ENCODE measurements at regions not wholly inside any gene's neighbourhood (a gene's known extent, or its start where the extent isn't known, plus 50 kb on each side); places are given as distances from the start of the nearest gene placed in this dataset.

DNA sequence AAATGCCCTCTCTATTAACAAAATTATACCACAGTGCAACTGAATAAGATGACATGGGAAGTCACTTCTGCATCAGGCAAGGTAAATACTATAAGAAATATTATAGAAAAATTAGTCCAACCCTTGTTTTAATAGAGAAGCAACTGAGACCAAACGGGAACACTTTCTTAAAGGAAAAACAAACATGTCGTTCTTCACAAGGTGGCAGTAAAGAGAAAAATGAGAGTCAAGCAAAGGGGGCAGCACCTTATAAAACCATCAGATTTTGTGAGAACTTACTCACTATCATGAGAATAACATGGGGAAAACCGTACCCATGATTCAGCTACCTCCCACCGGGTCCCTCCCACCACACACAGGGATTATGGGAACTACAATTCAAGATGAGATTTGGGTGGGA is 481.7 kb upstream of the CRIM1 start:
- TF ChIP-seq, protein P1, sequence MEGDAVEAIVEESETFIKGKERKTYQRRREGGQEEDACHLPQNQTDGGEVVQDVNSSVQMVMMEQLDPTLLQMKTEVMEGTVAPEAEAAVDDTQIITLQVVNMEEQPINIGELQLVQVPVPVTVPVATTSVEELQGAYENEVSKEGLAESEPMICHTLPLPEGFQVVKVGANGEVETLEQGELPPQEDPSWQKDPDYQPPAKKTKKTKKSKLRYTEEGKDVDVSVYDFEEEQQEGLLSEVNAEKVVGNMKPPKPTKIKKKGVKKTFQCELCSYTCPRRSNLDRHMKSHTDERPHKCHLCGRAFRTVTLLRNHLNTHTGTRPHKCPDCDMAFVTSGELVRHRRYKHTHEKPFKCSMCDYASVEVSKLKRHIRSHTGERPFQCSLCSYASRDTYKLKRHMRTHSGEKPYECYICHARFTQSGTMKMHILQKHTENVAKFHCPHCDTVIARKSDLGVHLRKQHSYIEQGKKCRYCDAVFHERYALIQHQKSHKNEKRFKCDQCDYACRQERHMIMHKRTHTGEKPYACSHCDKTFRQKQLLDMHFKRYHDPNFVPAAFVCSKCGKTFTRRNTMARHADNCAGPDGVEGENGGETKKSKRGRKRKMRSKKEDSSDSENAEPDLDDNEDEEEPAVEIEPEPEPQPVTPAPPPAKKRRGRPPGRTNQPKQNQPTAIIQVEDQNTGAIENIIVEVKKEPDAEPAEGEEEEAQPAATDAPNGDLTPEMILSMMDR (conservative IDR thresholded peaks at IDR 0.05), result 0 out of 2 replicates have a peak, but pooled peaks have one; percentile 20
- TF ChIP-seq EZH2 (IDR thresholded peaks at IDR 0.05; ENCODE audit: low read depth), result no peak

All from PC-9 (cell line).